ENCODE measurements at regions not wholly inside any gene's neighbourhood (a gene's known extent, or its start where the extent isn't known, plus 50 kb on each side); places are given as distances from the start of the nearest gene placed in this dataset.
"Not testable (repeated sequence)": the region's sequence is repeated elsewhere in the genome, so short reads cannot be mapped to it uniquely, and the experiment has no call there.

- DNase-seq = no peak
Measured at GRCh38 chr10:121690152-121690848, 92.1 kb upstream of the FGFR2 start.

GRCh38 chr10:121687095-121687813, 89.0 kb upstream of the FGFR2 start:
- no peak for DNase-seq

- DNase-seq = no peak
Measured at GRCh38 chr10:121684276-121684675, 86.0 kb upstream of the FGFR2 start.

DNA sequence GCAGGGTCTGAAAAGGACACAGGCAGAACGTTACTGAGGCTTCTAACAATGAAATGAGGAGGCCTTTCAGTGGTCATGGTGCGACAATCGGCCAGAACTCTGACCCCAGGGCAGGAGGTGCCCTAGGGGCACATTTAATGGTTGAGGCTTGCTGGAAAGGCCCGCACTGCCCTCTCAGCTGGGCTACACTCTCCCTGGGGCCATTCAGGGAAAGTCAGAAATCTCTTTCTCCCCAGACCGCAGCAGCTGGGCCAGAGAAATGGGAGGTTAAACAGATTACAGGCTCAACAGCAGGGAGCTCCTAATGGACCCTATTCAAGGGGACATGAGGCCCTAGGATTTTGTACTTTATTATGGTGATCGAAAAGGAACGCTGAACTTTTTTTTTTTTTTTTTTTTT, 85.6 kb upstream of the FGFR2 start:
- peak; percentile 79 for DNase-seq

DNA sequence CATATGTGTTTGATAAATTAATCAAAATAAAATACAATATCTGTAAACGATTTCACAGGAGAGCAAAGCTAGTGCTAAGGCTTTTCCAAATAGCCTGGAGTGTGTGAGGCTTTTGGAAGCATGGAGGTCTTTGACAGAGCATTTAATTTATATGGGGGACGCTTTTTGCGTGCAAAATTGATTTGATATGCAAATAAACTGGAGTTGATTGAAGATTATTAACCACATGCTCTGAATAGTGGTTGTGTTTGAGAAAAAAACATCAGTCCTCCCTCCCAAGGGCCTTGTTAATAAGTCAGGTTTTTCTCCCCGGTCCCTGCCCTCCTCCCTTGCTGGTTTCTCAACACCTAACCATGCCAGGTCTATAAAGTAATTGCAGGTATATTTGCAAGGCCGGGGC, 85.1 kb upstream of the FGFR2 start:
- no peak for DNase-seq

DNA sequence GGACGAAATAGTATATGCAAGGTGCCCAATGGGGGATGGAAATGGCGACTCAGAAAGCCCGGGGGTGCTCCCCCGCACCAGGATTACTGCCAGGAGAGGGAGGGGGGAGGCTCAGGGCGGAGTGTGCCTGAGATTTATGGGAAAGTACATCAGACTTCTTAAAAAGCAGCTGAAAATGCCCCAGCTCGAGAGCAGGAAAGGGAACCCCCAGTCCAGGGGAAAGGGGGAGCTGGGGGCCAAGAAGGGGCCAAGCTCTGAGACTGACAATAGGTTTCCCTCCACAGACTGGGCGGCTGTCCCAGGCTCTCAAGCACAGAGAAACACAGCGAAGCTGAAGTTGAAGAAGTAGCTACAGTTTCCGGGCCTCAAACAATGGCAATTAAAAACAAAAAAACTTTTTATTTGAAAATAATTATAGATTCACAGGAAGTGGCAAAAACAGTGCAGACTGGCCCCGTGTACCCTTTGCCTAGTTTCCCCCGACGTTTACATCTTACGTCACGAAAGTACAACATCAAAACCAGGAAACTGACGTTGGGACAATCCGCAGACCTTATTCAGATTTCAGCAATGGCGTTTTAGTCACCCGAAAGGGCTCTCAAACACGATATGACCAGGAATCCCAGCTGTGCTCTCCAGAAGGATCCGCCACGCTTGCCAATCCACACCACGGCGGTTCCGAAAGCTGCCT, 83.9 kb upstream of the FGFR2 start:
- peak; percentile 18 for DNase-seq

GRCh38 chr10:121680879-121681655, 82.8 kb upstream of the FGFR2 start:
- DNase-seq = peak; percentile 90

GRCh38 chr10:121679916-121680315, 81.7 kb upstream of the FGFR2 start:
- DNase-seq = no peak

GRCh38 chr10:121678631-121679174, 80.5 kb upstream of the FGFR2 start:
- DNase-seq = no peak

DNA sequence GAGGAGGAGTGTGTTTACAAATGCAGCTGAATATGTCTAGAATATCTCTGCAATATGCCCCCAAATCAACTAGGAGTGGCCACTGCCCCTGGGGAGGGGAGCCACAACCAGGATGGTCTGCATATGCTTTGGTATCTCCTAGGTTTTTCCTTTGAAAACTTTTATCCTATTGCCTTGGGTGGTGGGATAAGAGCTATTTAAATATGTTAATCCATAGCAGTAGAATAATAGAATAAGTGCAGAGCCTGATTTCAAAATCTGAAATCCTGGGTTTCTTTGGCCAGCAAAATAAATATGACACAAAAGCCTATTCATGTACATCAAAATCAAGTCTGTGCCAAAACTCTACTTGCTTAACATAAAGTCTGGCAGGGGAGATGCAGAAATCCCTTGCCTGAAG, 79.6 kb upstream of the FGFR2 start:
- DNase-seq = no peak

DNA sequence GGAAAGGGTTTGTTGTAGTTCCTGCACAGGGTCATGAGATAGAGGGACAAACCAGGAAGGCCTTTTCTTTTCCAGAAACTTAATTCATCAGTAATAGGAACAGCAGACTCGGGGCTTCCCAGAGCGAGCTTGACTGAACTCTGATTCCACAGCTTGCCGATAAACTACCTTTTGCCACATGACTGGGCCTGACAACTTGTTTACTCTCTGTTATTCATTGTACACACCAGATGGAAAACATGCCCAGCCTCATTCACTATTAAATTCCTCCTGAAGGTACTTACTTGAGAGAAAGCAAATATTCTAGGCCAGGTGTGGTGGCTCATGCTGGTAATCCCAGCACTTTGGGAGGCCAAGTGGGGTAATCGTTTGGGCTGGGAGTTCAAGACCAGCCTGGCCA, 77.1 kb upstream of the FGFR2 start:
- no peak for DNase-seq

GRCh38 chr10:121674885-121675284, 76.6 kb upstream of the FGFR2 start:
- no peak for DNase-seq

DNA sequence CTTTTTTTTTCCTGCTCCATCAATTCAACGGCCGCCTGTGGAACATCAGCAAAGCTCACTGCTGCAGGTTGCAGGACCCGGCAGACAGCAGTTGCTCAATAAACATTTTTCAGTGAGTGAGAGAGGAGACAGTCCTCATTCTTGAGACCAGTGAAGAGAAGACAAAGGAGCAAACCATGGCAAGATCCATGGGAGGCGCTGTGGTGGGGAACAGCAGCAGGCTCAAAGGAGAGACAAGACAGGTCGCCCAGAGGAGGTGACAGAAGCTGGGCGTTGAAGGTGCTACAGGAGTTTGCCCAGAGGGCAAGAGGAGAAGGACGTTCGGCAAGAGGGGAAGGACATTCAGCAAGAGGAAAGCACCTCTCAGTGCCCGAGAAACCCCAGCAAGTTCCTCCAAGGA, 74.5 kb upstream of the FGFR2 start:
- DNase-seq = peak; percentile 11

DNA sequence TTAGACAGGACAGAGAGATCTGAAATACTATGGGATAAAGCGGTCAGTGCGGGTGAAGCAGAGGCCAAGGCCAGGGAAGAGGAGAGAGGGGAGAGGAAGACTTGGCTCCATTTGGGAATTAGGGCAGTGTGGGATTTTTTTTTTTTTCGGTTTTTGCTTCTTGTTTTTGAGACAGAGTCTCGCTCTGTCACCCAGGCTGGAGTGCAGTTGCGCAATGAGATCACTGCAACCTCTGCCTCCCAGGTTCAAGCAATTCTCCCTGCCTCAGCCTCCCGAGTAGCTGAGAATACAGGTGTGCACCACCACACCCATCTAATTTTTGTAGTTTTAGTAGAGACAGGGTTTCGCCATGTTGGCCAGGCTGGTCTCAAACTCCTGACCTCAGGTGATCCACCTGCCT, 71.6 kb upstream of the FGFR2 start:
- not testable (repeated sequence) for DNase-seq

- no peak for DNase-seq
Measured at GRCh38 chr10:121669028-121669374, 70.8 kb upstream of the FGFR2 start.

DNA sequence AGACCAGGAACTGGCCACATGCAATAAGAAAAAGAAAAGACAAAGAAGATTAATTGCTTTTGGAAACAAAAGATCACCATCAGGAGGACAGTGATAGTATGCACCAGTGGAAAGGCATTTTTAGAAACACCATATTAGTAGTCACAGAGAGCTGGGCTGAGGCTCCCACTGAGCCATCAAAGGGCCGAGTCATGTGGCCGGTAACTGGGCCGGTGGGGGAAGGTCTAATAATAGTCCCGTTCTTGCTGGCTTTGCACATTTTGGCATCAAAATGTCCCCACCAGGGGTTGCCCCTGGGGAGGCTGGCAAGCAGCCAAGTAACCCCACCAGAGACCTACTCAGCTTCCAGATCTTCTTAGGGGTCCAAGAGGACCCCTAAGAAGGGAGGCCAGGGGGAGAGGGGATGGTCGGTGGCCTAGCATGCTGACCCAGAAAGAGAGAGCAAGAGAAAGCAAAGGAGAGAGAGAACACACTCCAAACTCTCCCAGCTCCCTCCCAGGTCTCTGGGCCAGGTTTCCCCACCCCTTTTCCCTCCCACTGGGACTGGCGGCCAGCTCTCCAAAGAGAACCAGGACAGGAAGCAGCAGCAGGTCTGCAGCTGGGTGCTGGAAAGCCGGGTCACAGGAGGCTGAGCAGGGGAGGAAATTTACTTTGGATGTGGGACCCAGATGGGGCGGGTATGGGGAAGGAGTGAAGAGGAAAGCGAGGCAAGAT, 70.2 kb upstream of the FGFR2 start:
- peak; percentile 91 for DNase-seq

GRCh38 chr10:121667948-121668313, 69.7 kb upstream of the FGFR2 start:
- peak; percentile 26 for DNase-seq

DNA sequence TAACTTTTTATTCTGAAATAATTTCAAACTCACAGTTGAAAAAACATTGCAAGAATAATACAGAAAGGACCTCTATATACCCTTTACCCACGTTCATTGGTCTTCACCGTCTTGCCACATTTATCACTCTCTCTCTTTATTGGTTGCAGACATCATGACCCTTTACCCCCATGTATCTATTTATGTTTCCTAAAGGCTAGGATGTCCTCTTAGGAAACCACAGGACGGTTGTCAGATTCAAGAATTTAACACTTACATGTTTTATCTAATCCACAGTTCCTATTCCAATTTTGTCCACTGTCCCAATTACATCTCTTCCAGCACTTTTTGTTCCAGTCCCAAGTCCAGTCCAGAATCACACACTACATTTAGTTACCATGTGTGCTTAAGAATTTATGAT, 67.6 kb upstream of the FGFR2 start:
- DNase-seq = no peak

DNA sequence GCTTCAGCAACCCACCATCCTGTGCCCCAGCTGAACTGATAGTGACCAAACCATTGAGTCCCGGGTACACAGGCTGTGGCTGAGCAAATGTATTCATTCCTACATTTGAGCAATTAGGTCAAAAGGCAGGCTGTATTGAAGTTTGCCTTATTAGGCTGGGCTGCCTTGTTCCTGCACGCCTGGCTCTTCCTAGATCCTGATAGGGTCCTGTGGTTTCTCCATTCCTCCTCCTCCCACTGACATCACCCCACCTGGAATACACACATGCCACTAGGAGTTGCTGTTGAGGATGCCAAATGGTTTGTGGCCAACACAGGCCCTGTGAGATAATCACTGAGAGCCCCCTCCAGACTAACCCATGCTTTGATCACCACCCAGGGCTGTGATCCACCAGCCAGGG, 66.4 kb upstream of the FGFR2 start:
- DNase-seq = no peak

GRCh38 chr10:121662945-121663917, 65.0 kb upstream of the FGFR2 start:
- peak; percentile 38 for DNase-seq

GRCh38 chr10:121662531-121662930, 64.3 kb upstream of the FGFR2 start:
- no peak for DNase-seq
